Endodermal cell (in vitro differentiated cells): ENCODE measurements at regions not wholly inside any gene's neighbourhood (a gene's known extent, or its start where the extent isn't known, plus 50 kb on each side); places are given as distances from the start of the nearest gene placed in this dataset.

Experiments
- DNase-seq: peaks from one replicate; pipeline ENCODE4 v3.0.0-alpha.2; 2017
- H3K27ac ChIP-seq: 2 replicates; pipeline ENCODE4 v1.5.1; 2013; ENCODE audit warnings: mild to moderate bottlenecking, low read depth, low read length, moderate library complexity
- H3K27me3 ChIP-seq: 2 replicates; pipeline ENCODE4 v1.6.1; 2013; ENCODE audit warnings: mild to moderate bottlenecking, low read length, moderate library complexity; ENCODE audit not compliant: insufficient read depth, control insufficient read depth, poor library complexity, severe bottlenecking
- H3K36me3 ChIP-seq: 2 replicates; pipeline ENCODE4 v1.7.0; 2013; ENCODE audit warnings: mild to moderate bottlenecking, low read length, moderate library complexity; ENCODE audit not compliant: control insufficient read depth, insufficient read depth
- H3K4me1 ChIP-seq: one replicate; pipeline ENCODE4 v1.7.0; 2013; ENCODE audit warnings: low read length; ENCODE audit not compliant: control insufficient read depth, insufficient read depth
- H3K4me3 ChIP-seq: 2 replicates; pipeline ENCODE4 v1.5.1; 2013; ENCODE audit warnings: mild to moderate bottlenecking, low read length, moderate library complexity
- H3K9ac ChIP-seq: 2 replicates; pipeline ENCODE4 v1.6.1; 2013; ENCODE audit warnings: mild to moderate bottlenecking, low read length, moderate library complexity; ENCODE audit not compliant: poor library complexity, severe bottlenecking; ENCODE audit errors: extremely low read depth
- H3K9me3 ChIP-seq: 2 replicates; pipeline ENCODE4 v1.6.1; 2013; ENCODE audit warnings: mild to moderate bottlenecking, low read length, moderate library complexity; ENCODE audit not compliant: control insufficient read depth
- H3K27ac Mint-ChIP-seq: 2 replicates; pipeline ENCODE4 v1.8.0; 2020; ENCODE audit warnings: mixed read lengths
- H3K27me3 Mint-ChIP-seq: 2 replicates; pipeline ENCODE4 v1.8.0; 2021; ENCODE audit warnings: mild to moderate bottlenecking, mixed read lengths; ENCODE audit not compliant: insufficient read depth
- H3K36me3 Mint-ChIP-seq: 2 replicates; pipeline ENCODE4 v1.8.0; 2020; ENCODE audit warnings: low read depth, mixed read lengths
- H3K4me1 Mint-ChIP-seq: 2 replicates; pipeline ENCODE4 v1.8.0; 2020; ENCODE audit warnings: mixed read lengths
- H3K4me3 Mint-ChIP-seq: 2 replicates; pipeline ENCODE4 v1.8.0; 2020; ENCODE audit warnings: mild to moderate bottlenecking, moderate library complexity, mixed read lengths
- H3K9me3 Mint-ChIP-seq: 2 replicates; pipeline ENCODE4 v1.8.0; 2020; ENCODE audit warnings: mild to moderate bottlenecking, mixed read lengths
- CTCF ChIP-seq: fragments of 200-600 bp; sonication (generic); conservative IDR thresholded peaks from 2 replicates; pipeline ENCODE4 v1.5.0; 2021; ENCODE audit warnings: antibody characterized with exemption, mild to moderate bottlenecking
- WGBS, 2 experiments: methylation state at CpG; one replicate each; pipeline versions ENCODE4 v1.1.5 to v1.1.7; 2013; ENCODE audit warnings: missing lambda C conversion rate in 2 of 2, mixed read lengths in 1 of 2; ENCODE audit not compliant: insufficient coverage in 1 of 2, insufficient read length in 1 of 2; 5-methylcytosine and 5-hydroxymethylcytosine counted together

DNA sequence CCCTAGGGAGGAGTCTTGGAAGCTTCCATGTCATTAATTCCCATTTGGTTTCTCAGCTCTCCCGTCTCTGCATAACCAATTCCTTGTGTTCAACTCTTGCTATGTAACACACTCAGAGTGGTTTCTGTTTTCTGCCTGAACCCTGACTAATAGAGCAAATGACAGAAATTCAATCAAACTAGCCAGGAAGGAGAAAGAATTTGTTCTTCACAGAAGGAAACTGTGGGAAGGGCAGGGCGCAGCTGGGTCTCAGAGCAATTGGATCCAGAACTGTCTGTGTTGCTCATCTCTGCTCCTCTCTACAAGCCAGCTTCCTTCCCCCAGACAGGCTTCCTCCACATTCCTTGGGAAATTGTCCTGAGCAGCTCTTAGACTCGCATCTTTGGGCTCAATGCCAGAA, 269.8 kb downstream of the TNS1 start:
- TF ChIP-seq CTCF, result no peak
- Histone ChIP-seq H3K9ac (no peak overlapping the region), H3K36me3 (no peaks in the 10 kb centered on the region), H3K27me3 (no peaks in the 10 kb centered on the region), H3K27ac (no peak overlapping the region), H3K9me3 (no peaks in the 10 kb centered on the region), H3K4me3 (no peak overlapping the region), H3K4me1 (no peaks in the 10 kb centered on the region)
- Mint-ChIP-seq H3K4me1 (peaks cover 8% of the 10 kb centered on the region), H3K9me3 (no peaks in the 10 kb centered on the region), H3K36me3 (no peaks in the 10 kb centered on the region), H3K27ac (no peak overlapping the region), H3K27me3 (peaks cover 4% of the 10 kb centered on the region), H3K4me3 (no peak overlapping the region)
- DNase-seq, result no peak
- 87 to 88% methylated on average over 2 to 3 of the region's 3 CpGs for WGBS, 2 experiments

GRCh38 chr2:217731805-217732204, 271.0 kb downstream of the TNS1 start:
- Histone ChIP-seq H3K4me3 (no peak overlapping the region), H3K9me3 (no peaks in the 10 kb centered on the region), H3K4me1 (no peaks in the 10 kb centered on the region), H3K36me3 (no peaks in the 10 kb centered on the region), H3K9ac (no peak overlapping the region), H3K27me3 (no peaks in the 10 kb centered on the region), H3K27ac (no peak overlapping the region)
- peaks cover 6% of the 10 kb centered on the region for H3K27me3 Mint-ChIP-seq
- H3K27ac Mint-ChIP-seq, result no peak overlapping the region
- no peaks in the 10 kb centered on the region for H3K36me3 Mint-ChIP-seq
- peaks cover 8% of the 10 kb centered on the region for H3K4me1 Mint-ChIP-seq
- no peaks in the 10 kb centered on the region for H3K9me3 Mint-ChIP-seq
- no peak overlapping the region for H3K4me3 Mint-ChIP-seq
- 92 to 95% methylated on average over 2 of the region's 2 CpGs for WGBS, 2 experiments
- no peak for DNase-seq
- TF ChIP-seq CTCF, result no peak

DNA sequence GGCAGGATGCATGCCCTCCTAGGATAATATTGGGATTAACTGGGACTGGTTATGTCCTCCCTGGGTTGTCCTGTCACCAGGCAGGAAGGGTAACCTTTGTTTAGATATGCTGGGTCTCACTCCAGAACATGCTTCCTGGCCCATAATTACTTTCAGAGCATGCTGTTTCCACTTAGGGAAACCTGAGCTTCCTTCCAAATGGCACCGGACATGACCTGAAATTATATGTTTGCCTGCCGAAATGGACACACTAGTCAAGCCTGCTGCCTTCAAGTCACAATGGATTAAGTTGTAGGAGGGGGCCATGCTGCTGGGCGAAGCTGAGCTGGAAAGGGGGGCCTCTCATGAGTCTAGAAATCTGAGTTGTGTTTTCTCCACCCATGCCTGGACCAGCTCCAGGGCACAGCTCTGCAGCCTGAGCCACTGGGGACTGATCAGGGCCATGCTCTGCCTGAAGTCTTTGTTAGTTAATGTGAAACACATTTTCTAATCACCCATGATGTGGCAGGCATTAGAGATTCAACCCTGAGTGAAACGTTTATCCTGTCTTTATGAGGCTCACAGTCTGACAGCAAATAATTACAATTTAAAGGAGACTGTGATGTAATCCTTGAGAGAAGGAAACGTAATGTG, 273.3 kb downstream of the TNS1 start:
- Mint-ChIP-seq H3K27ac (no peak overlapping the region), H3K9me3 (no peaks in the 10 kb centered on the region), H3K27me3 (peaks cover 11% of the 10 kb centered on the region), H3K4me3 (no peak overlapping the region), H3K36me3 (no peaks in the 10 kb centered on the region), H3K4me1 (peaks cover under 1% of the 10 kb centered on the region)
- no peak for TF ChIP-seq CTCF
- Histone ChIP-seq H3K9ac (no peak overlapping the region), H3K9me3 (no peaks in the 10 kb centered on the region), H3K27ac (no peak overlapping the region), H3K4me3 (no peak overlapping the region), H3K4me1 (no peaks in the 10 kb centered on the region), H3K36me3 (no peaks in the 10 kb centered on the region), H3K27me3 (no peaks in the 10 kb centered on the region)
- 87 to 93% methylated on average over 2 to 5 of the region's 5 CpGs for WGBS, 2 experiments
- no peak for DNase-seq
